Peyer's patch (tissue), 4 donors: ENCODE measurements at regions not wholly inside any gene's neighbourhood (a gene's known extent, or its start where the extent isn't known, plus 50 kb on each side); places are given as distances from the start of the nearest gene placed in this dataset.

ENCODE experiments used
- DNase-seq, 3 donors: peaks; one replicate each; pipeline ENCODE4 v3.0.0-alpha.2; 2017 to 2019
- H3K27ac ChIP-seq, 4 donors: fragments of 200-600 bp; sonication (generic); one replicate each; pipeline ENCODE4 v1.5.1; 2016 to 2019
- H3K27me3 ChIP-seq, 2 donors: fragments of 200-600 bp; sonication (generic); one replicate each; pipeline ENCODE4 v1.5.1; 2019
- H3K36me3 ChIP-seq, 3 donors: fragments of 200-600 bp; sonication (generic); one replicate each; pipeline ENCODE4 v1.5.1; 2016 to 2019
- H3K4me1 ChIP-seq, 4 donors: fragments of 200-600 bp; sonication (generic); one replicate each; pipeline ENCODE4 v1.5.1; 2016 to 2019
- H3K4me3 ChIP-seq, 4 donors: fragments of 200-600 bp; sonication (generic); 1 replicate in 3 of 4; 2 replicates in 1 of 4; pipeline ENCODE4 v1.5.1; 2016 to 2019; ENCODE audit warnings: mild to moderate bottlenecking in 1 of 4
- H3K9me3 ChIP-seq, 4 donors: fragments of 200-600 bp; sonication (generic); one replicate each; pipeline ENCODE4 v1.5.1; 2016 to 2019; ENCODE audit warnings: mild to moderate bottlenecking in 1 of 4
- CTCF ChIP-seq, 6 experiments: fragments of 450-650 bp in 4 of 6; fragments of 200-600 bp in 2 of 6; sonication (generic) in 1 of 6; IDR thresholded peaks; one replicate each; pipeline ENCODE4 v1.5.1; 2017 to 2019; ENCODE audit warnings: antibody characterized with exemption in 6 of 6, mild to moderate bottlenecking in 3 of 6, moderate library complexity in 1 of 6
- POLR2A ChIP-seq, 2 donors: fragments of 450-650 bp; IDR thresholded peaks; one replicate each; pipeline ENCODE4 v1.5.1; 2017; ENCODE audit warnings: antibody characterized with exemption in 2 of 2, mild to moderate bottlenecking in 2 of 2, moderate library complexity in 2 of 2

DNA sequence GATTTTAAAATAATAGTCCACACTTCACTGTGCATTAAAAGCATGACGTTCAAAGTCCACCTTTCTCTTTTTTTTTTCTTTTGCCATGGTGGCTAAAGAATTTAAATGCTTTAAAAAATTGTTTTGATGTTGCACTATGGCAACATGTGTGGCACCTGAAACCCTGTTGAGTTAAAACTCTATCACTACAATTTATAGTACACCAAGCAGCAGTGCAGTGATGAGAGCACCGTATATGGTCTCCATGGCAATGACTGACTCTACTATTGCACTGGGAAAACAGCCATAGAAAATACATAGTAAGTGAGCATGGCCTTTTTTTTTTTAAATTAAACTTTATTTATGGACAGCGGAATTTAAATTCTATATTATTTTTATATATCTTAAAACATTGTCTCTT is 298.8 kb downstream of the FIGN start:
- H3K27me3 ChIP-seq = no peaks in the 10 kb centered on the region
- no peak for DNase-seq
- H3K4me1 ChIP-seq = no peaks in the 10 kb centered on the region
- no peak overlapping the region for H3K27ac ChIP-seq
- H3K4me3 ChIP-seq = no peak overlapping the region
- no peaks in the 10 kb centered on the region for H3K36me3 ChIP-seq
- TF ChIP-seq POLR2A (IDR thresholded peaks at IDR 0.05) = no peak
- no peak for TF ChIP-seq CTCF (IDR thresholded peaks at IDR 0.05)
- H3K9me3 ChIP-seq = no peaks in the 10 kb centered on the region

- H3K27me3 ChIP-seq = no peaks in the 10 kb centered on the region
- no peak for DNase-seq
- no peak overlapping the region for H3K27ac ChIP-seq
- TF ChIP-seq CTCF (IDR thresholded peaks at IDR 0.05) (no peak), POLR2A (IDR thresholded peaks at IDR 0.05) (no peak)
- H3K4me3 ChIP-seq = no peak overlapping the region
- no peaks in the 10 kb centered on the region for H3K36me3 ChIP-seq
- no peaks in the 10 kb centered on the region for H3K9me3 ChIP-seq
- no peaks in the 10 kb centered on the region for H3K4me1 ChIP-seq
These were observed 307.6 kb downstream of the FIGN start for GRCh38 chr2:163428187-163428586.

DNA sequence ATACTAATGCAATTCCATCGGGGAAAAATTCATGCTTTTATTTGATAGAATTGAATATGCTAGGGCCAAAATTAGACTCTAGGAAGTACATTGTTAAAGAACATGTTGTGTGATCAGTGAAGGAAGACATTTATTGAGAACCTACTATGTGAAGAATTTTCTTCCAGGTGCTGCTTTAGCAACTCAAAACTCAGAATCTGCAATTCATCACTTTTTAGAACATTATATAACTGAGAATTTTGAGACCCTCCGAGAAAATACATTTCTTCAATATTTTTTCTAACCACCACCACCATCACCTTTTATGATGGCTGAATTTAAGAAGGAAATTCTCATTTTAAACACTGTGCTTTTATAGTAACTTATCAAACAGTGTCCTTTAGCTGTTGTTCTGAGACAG is 315.2 kb downstream of the FIGN start:
- Histone ChIP-seq H3K27me3 (no peaks in the 10 kb centered on the region), H3K4me1 (no peaks in the 10 kb centered on the region), H3K27ac (no peak overlapping the region), H3K4me3 (no peak overlapping the region), H3K36me3 (no peaks in the 10 kb centered on the region), H3K9me3 (no peaks in the 10 kb centered on the region)
- no peak for TF ChIP-seq CTCF (IDR thresholded peaks at IDR 0.05)
- TF ChIP-seq POLR2A (IDR thresholded peaks at IDR 0.05) = no peak
- DNase-seq = no peak

DNA sequence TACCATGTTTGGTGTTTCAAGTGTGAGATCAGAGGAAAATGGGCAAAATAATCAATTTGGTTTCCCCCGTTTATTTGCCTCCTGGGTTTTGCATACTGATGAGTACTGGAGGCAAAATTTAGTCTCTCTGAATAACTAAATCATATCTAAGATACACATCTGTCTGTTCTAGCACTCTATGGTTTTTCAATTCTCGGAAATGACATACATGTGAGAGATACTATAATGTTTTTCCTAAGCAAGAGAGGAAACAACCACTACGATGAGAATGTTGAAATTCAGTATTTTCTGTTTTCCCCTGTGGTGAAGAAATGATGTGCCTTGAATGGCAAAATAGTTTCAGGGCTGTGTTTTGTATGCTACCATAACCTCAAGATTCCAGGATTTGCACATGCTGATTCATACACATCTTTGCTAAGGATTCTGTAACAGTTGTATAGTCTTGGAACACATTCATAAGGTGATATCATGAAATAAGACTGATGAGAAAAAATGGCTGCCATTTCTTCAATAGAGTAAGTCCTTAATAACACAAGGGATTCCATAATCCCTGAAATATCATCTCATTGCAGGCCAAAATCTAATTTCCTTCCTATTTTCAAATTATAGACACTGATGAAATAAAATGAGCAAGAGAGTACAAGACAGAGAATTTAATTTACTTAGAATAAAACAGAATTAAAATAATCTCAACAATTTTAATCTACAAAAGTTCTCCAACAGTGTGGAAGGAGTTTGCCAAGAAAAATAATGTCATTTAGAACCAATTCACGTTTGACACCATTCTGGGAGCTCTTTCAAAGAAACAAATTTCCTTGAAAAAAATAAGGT is 316.6 kb downstream of the FIGN start:
- no peak overlapping the region for H3K27ac ChIP-seq
- H3K9me3 ChIP-seq = no peaks in the 10 kb centered on the region
- H3K4me1 ChIP-seq = no peaks in the 10 kb centered on the region
- H3K27me3 ChIP-seq = no peaks in the 10 kb centered on the region
- no peak for DNase-seq
- H3K4me3 ChIP-seq = no peak overlapping the region
- TF ChIP-seq POLR2A (IDR thresholded peaks at IDR 0.05) = no peak
- no peak for TF ChIP-seq CTCF (IDR thresholded peaks at IDR 0.05)
- no peaks in the 10 kb centered on the region for H3K36me3 ChIP-seq

- no peaks in the 10 kb centered on the region for H3K27me3 ChIP-seq
- H3K4me1 ChIP-seq = no peaks in the 10 kb centered on the region
- no peak overlapping the region for H3K27ac ChIP-seq
- DNase-seq = no peak
- no peaks in the 10 kb centered on the region for H3K9me3 ChIP-seq
- TF ChIP-seq POLR2A (IDR thresholded peaks at IDR 0.05) (no peak), CTCF (IDR thresholded peaks at IDR 0.05) (no peak)
- H3K36me3 ChIP-seq = no peaks in the 10 kb centered on the region
- no peak overlapping the region for H3K4me3 ChIP-seq
These were observed 318.0 kb downstream of the FIGN start for GRCh38 chr2:163417596-163418337.
